22Rv1 (cell line): ENCODE measurements at regions not wholly inside any gene's neighbourhood (a gene's known extent, or its start where the extent isn't known, plus 50 kb on each side); places are given as distances from the start of the nearest gene placed in this dataset.

Experiments used
- CTCF ChIP-seq: fragments of 450-650 bp; IDR thresholded peaks from 2 replicates; pipeline ENCODE4 v1.5.1; 2017; ENCODE audit warnings: mild to moderate bottlenecking
- ZFX ChIP-seq: fragments of 450-650 bp; IDR thresholded peaks from 2 replicates; pipeline ENCODE4 v1.6.1; 2017; ENCODE audit warnings: antibody characterized with exemption, borderline replicate concordance

- TF ChIP-seq CTCF: no peak
- no peak for TF ChIP-seq ZFX
Observed at GRCh38 chr6:85185977-85186376, 263.9 kb upstream of the NT5E start.
